A673 (cell line): ENCODE measurements at regions not wholly inside any gene's neighbourhood (a gene's known extent, or its start where the extent isn't known, plus 50 kb on each side); places are given as distances from the start of the nearest gene placed in this dataset.

ENCODE experiments used
- BruUV-seq: library from RNA; stranded (reverse); fragments of 400-500 nt; replicated peaks from 2 replicates; lab custom pipeline; 2021; lab: Mats Ljungman, UMichigan
- CTCF ChIA-PET: fragments of 300-600 bp; sonication (Branson Sonifier 250); formaldehyde crosslinking; loops from one replicate; lab custom pipeline; 2022; ENCODE audit warnings: antibody characterized with exemption; lab: Charles Lee
- POLR2A ChIA-PET: fragments of 300-600 bp; sonication (Branson Sonifier 250); formaldehyde crosslinking; loops from one replicate; lab custom pipeline; 2022; ENCODE audit warnings: antibody characterized with exemption; ENCODE audit not compliant: low non-redundant PET; lab: Charles Lee
- DNase-seq: peaks from one replicate; pipeline ENCODE4 v3.0.0-alpha.2; 2015; ENCODE audit warnings: low spot score
- H3K27ac ChIP-seq: fragments of 200-600 bp; sonication (generic); 2 replicates; pipeline ENCODE4 v1.5.1; 2016; ENCODE audit warnings: mixed run types, low read depth, mild to moderate bottlenecking, mixed read lengths, antibody characterized with exemption, low read length; ENCODE audit not compliant: poor library complexity, severe bottlenecking
- H3K27me3 ChIP-seq: fragments of 200-600 bp; sonication (generic); replicated peaks from 2 replicates; pipeline ENCODE4 v1.6.1; 2017; ENCODE audit warnings: mixed run types, low read depth, mild to moderate bottlenecking, mixed read lengths, antibody characterized with exemption, low read length; ENCODE audit not compliant: insufficient read depth, poor library complexity
- H3K36me3 ChIP-seq: fragments of 200-600 bp; sonication (generic); 2 replicates; pipeline ENCODE4 v1.6.1; 2016; ENCODE audit warnings: mixed run types, mild to moderate bottlenecking, mixed read lengths, antibody characterized with exemption, low read length; ENCODE audit not compliant: insufficient read depth, poor library complexity, severe bottlenecking
- H3K4me1 ChIP-seq: fragments of 200-600 bp; sonication (generic); 2 replicates; pipeline ENCODE4 v1.6.1; 2017; ENCODE audit warnings: mixed run types, mild to moderate bottlenecking, mixed read lengths, antibody characterized with exemption, low read length; ENCODE audit not compliant: insufficient read depth, poor library complexity, severe bottlenecking
- H3K4me3 ChIP-seq: fragments of 200-600 bp; sonication (generic); 2 replicates; pipeline ENCODE4 v1.5.1; 2016; ENCODE audit warnings: low read depth, mixed run types, mild to moderate bottlenecking, mixed read lengths, low read length; ENCODE audit not compliant: poor library complexity, severe bottlenecking
- H3K9me3 ChIP-seq: fragments of 200-600 bp; sonication (generic); 2 replicates; pipeline ENCODE4 v1.6.1; 2016; ENCODE audit warnings: mixed run types, low read depth, mild to moderate bottlenecking, mixed read lengths, antibody characterized with exemption, low read length; ENCODE audit not compliant: poor library complexity, severe bottlenecking
- EZH2 ChIP-seq: fragments of 200-600 bp; sonication (generic); IDR thresholded peaks from 2 replicates; pipeline ENCODE4 v1.6.1; 2017; ENCODE audit warnings: borderline replicate concordance, low read depth, mild to moderate bottlenecking, mixed read lengths, antibody characterized with exemption, low read length; ENCODE audit not compliant: poor library complexity, severe bottlenecking
- intact Hi-C: fragments of 100-400 bp; cut with micrococcal nuclease; formaldehyde crosslinking; loops from one replicate; pipeline ENCODE4 v1.10.0; 2022; ENCODE audit not compliant: unreplicated experiment
- TF ChIP-seq, protein P1 (sequence below): fragments of 300-800, 200-600 bp; sonication (generic); conservative IDR thresholded peaks from 2 replicates; pipeline ENCODE4 v1.5.1; 2017; ENCODE audit warnings: low read depth, mild to moderate bottlenecking, antibody characterized with exemption, low read length, moderate library complexity, mixed read lengths

DNA sequence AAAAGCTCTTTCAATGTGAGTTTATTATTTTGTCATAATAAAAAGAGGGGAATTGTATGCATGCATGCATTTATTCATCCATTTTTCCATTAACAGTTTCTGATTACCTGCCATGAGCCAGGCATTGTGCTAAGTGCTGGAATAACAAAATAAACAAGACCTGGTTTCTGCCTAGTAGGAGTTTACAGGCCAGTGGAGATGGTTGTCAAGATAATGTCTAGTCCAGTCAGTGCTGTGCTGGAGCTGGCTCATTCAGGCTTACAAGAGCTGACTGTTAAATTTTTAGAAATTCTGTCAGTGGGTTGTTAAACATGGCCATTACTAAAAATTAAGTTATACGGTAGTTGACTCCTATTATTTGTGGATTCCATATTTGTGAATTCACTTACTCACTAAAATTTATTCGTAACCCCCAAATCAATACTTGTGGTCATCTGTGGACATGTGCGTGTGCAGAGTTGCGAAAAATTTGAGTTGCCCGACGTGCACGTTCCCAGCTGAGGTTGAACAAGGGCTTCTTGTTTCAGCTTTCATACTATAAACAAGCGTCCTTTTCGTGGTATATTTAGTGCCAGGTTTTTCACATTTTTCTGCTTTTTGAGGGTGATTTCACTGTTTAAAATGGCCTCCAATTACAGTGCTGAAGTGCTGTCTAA is 172.3 kb upstream of the RPS6KA3 start:
- ChIA-PET POLR2A (no interaction called here), CTCF (no interaction called here)
- BruUV-seq, result no TSS peak
- Histone ChIP-seq H3K4me1 (no peaks in the 10 kb centered on the region), H3K27me3 (no peaks in the 10 kb centered on the region), H3K9me3 (no peaks in the 10 kb centered on the region), H3K27ac (no peak overlapping the region), H3K4me3 (no peak overlapping the region), H3K36me3 (no peaks in the 10 kb centered on the region)
- no peak for DNase-seq
- intact Hi-C loops, result no loop called here
- no peak for TF ChIP-seq EZH2
- TF ChIP-seq, protein P1, sequence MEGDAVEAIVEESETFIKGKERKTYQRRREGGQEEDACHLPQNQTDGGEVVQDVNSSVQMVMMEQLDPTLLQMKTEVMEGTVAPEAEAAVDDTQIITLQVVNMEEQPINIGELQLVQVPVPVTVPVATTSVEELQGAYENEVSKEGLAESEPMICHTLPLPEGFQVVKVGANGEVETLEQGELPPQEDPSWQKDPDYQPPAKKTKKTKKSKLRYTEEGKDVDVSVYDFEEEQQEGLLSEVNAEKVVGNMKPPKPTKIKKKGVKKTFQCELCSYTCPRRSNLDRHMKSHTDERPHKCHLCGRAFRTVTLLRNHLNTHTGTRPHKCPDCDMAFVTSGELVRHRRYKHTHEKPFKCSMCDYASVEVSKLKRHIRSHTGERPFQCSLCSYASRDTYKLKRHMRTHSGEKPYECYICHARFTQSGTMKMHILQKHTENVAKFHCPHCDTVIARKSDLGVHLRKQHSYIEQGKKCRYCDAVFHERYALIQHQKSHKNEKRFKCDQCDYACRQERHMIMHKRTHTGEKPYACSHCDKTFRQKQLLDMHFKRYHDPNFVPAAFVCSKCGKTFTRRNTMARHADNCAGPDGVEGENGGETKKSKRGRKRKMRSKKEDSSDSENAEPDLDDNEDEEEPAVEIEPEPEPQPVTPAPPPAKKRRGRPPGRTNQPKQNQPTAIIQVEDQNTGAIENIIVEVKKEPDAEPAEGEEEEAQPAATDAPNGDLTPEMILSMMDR, result no peak

DNA sequence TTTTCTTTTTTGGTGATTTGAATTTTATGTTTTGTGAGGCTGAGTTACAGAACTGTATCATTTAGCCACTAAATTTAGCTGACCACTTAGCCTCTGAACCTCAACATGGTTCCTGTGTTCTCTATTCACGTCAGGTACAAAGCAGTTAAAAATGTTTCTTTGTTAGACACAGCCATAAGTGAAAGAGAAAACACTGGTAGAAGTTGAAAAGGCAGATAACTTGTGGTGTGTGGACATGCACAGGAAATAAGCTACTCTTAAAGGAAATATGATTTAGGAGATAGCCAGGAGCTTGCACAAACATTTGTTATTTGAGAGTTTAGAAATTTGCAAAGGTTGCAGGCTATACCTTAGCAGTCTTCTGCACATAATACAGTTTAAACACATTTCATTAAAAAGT is 171.0 kb upstream of the RPS6KA3 start:
- Histone ChIP-seq H3K9me3 (no peaks in the 10 kb centered on the region), H3K4me1 (no peaks in the 10 kb centered on the region), H3K4me3 (no peak overlapping the region), H3K36me3 (no peaks in the 10 kb centered on the region), H3K27me3 (no peaks in the 10 kb centered on the region), H3K27ac (no peak overlapping the region)
- ChIA-PET POLR2A (no interaction called here), CTCF (no interaction called here)
- no peak for DNase-seq
- BruUV-seq, result no TSS peak
- intact Hi-C loops, result no loop called here
- TF ChIP-seq, protein P1, result no peak
- no peak for TF ChIP-seq EZH2

DNA sequence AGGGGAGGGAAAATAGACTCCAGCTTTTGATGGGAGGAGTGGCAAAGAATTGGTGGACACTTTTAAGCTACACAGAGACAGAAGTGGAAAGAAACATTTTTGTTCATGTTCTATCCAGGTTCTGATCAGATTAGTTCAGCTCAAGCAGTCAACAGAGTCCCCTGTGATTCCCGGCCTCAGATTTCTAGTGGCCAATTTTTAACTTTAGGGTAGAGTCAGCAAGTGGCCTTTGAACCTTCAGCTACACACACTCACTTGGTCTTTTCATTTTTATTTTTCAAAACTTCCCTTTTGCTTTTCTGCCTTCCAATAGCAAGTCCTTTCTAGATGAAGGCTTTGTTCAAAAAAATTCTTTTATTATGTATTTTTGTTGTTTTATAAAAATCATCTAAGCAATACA is 169.2 kb upstream of the RPS6KA3 start:
- Histone ChIP-seq H3K9me3 (no peaks in the 10 kb centered on the region), H3K4me1 (peaks cover 5% of the 10 kb centered on the region), H3K36me3 (no peaks in the 10 kb centered on the region), H3K27ac (no peak overlapping the region), H3K4me3 (no peak overlapping the region), H3K27me3 (no peaks in the 10 kb centered on the region)
- CTCF ChIA-PET, result no interaction called here
- POLR2A ChIA-PET, result no interaction called here
- no TSS peak for BruUV-seq
- no peak for TF ChIP-seq EZH2
- TF ChIP-seq, protein P1, result no peak
- intact Hi-C loops, result no loop called here
- no peak for DNase-seq
